ENCODE measurements at regions not wholly inside any gene's neighbourhood (a gene's known extent, or its start where the extent isn't known, plus 50 kb on each side); places are given as distances from the start of the nearest gene placed in this dataset.
"Not testable (repeated sequence)": the region's sequence is repeated elsewhere in the genome, so short reads cannot be mapped to it uniquely, and the experiment has no call there.

- H3K9me3 ChIP-seq (ENCODE audit: control insufficient read depth in 2 of 3, insufficient read depth in 1 of 3, low read length in 3 of 3), result no peaks in the 10 kb centered on the region
- no peaks in the 10 kb centered on the region for H3K27me3 ChIP-seq (ENCODE audit: control insufficient read depth, insufficient read depth, low read length)
- FAIRE-seq (no peak), DNase-seq (no peak)
- H3K36me3 ChIP-seq (ENCODE audit: control insufficient read depth in 2 of 3, insufficient read depth in 3 of 3, low read length in 3 of 3), result no peaks in the 10 kb centered on the region
- intact Hi-C loops (cut with DNase I), result no loop called here
- H3K4me1 ChIP-seq (ENCODE audit: control insufficient read depth in 2 of 3, insufficient read depth in 2 of 3, low read depth in 1 of 3, low read length in 3 of 3), result no peaks in the 10 kb centered on the region
- H3K4me3 ChIP-seq (ENCODE audit: low read length in 3 of 3), result no peak overlapping the region
- no peak overlapping the region for H3K27ac ChIP-seq (ENCODE audit: low read depth in 2 of 2, low read length in 2 of 2)
- no peak overlapping the region for H3K9ac ChIP-seq (ENCODE audit: low read length in 3 of 3)
- TF ChIP-seq, protein P1, sequence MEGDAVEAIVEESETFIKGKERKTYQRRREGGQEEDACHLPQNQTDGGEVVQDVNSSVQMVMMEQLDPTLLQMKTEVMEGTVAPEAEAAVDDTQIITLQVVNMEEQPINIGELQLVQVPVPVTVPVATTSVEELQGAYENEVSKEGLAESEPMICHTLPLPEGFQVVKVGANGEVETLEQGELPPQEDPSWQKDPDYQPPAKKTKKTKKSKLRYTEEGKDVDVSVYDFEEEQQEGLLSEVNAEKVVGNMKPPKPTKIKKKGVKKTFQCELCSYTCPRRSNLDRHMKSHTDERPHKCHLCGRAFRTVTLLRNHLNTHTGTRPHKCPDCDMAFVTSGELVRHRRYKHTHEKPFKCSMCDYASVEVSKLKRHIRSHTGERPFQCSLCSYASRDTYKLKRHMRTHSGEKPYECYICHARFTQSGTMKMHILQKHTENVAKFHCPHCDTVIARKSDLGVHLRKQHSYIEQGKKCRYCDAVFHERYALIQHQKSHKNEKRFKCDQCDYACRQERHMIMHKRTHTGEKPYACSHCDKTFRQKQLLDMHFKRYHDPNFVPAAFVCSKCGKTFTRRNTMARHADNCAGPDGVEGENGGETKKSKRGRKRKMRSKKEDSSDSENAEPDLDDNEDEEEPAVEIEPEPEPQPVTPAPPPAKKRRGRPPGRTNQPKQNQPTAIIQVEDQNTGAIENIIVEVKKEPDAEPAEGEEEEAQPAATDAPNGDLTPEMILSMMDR (IDR thresholded peaks at IDR 0.05; ENCODE audit: borderline replicate concordance, extremely low read depth, insufficient read depth), result no peak
These were observed 112.4 kb downstream of the ZNF429 start for GRCh38 chr19:21617740-21618339.

DNA sequence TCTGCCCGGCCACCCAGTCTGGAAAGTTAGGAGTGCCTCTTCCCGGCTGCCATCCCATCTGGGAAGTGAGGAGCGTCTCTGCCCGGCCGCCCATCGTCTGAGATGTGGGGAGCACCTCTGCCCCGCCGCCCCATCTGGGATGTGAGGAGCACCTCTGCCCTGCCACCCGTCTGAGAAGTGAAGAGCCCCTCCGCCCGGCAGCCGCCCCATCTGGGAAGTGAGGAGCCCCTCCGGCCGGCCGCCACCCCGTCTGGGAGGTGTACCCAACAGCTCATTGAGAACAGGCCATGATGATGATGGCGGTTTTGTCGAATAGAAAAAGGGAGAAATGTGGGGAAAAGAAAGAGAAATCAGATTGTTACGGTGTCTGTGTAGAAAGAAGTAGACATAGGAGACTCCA lies 109.4 kb downstream of the ZNF429 start:
- H3K27me3 ChIP-seq (ENCODE audit: control insufficient read depth, insufficient read depth, low read length); H3K4me3 ChIP-seq (ENCODE audit: low read length in 3 of 3); H3K9me3 ChIP-seq (ENCODE audit: control insufficient read depth in 2 of 3, insufficient read depth in 1 of 3, low read length in 3 of 3); H3K36me3 ChIP-seq (ENCODE audit: control insufficient read depth in 2 of 3, insufficient read depth in 3 of 3, low read length in 3 of 3); H3K4me1 ChIP-seq (ENCODE audit: control insufficient read depth in 2 of 3, insufficient read depth in 2 of 3, low read depth in 1 of 3, low read length in 3 of 3); H3K27ac ChIP-seq (ENCODE audit: low read depth in 2 of 2, low read length in 2 of 2); intact Hi-C loops (cut with DNase I); FAIRE-seq; H3K9ac ChIP-seq (ENCODE audit: low read length in 3 of 3): not testable (repeated sequence)
- DNase-seq, result peak in 1 of 5 donors; percentile 67

DNA sequence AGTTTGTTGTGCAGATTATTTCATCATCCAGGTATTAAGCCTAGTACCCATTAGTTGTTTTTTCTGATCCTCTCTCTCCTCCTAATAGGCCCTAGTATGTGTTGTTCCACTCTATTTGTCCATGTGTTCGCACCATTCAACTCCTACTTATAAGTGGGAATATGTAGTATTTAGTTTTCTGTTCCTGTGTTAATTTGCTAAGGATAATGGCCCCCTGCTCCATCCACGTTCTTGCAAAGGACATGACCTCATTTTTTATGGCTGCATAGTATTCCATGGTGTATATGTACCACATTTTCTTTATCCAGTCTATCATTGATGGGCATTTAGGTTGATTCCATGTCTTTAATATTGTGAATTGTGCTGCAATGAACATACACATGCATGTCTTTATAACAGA lies 107.8 kb downstream of the ZNF429 start:
- FAIRE-seq; H3K36me3 ChIP-seq (ENCODE audit: control insufficient read depth in 2 of 3, insufficient read depth in 3 of 3, low read length in 3 of 3); H3K27me3 ChIP-seq (ENCODE audit: control insufficient read depth, insufficient read depth, low read length); intact Hi-C loops (cut with DNase I); H3K4me3 ChIP-seq (ENCODE audit: low read length in 3 of 3); H3K4me1 ChIP-seq (ENCODE audit: control insufficient read depth in 2 of 3, insufficient read depth in 2 of 3, low read depth in 1 of 3, low read length in 3 of 3); H3K9ac ChIP-seq (ENCODE audit: low read length in 3 of 3); H3K27ac ChIP-seq (ENCODE audit: low read depth in 2 of 2, low read length in 2 of 2); DNase-seq; H3K9me3 ChIP-seq (ENCODE audit: control insufficient read depth in 2 of 3, insufficient read depth in 1 of 3, low read length in 3 of 3): not testable (repeated sequence)

DNA sequence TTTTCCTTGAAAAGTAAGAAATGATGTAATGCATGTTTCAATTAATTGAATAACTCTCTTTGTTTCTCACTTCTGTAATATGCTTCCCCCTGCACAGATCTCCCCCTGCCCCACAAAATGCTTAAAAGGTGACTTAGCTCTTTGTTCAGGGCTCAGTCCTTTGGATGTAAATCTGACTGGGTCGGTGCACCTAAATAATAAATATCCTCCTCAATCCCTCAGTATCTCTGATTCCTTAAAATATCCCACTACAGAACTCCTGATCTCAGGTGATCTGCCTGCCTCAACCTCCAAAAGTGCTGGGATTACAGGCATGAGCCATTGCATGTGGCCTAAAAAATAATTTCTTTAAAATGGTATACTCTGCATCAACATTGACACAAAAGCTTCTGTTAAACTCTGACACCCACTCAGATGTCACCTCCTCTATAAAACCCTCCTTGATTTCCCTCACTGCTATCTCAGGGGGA lies 107.0 kb downstream of the ZNF429 start:
- DNase-seq (no peak), FAIRE-seq (no peak)
- H3K4me3 ChIP-seq (ENCODE audit: low read length in 3 of 3), result no peak overlapping the region
- H3K27ac ChIP-seq (ENCODE audit: low read depth in 2 of 2, low read length in 2 of 2), result no peak overlapping the region
- no peaks in the 10 kb centered on the region for H3K36me3 ChIP-seq (ENCODE audit: control insufficient read depth in 2 of 3, insufficient read depth in 3 of 3, low read length in 3 of 3)
- TF ChIP-seq, protein P1 (IDR thresholded peaks at IDR 0.05; ENCODE audit: borderline replicate concordance, extremely low read depth, insufficient read depth), result no peak
- no peaks in the 10 kb centered on the region for H3K27me3 ChIP-seq (ENCODE audit: control insufficient read depth, insufficient read depth, low read length)
- no peak overlapping the region for H3K9ac ChIP-seq (ENCODE audit: low read length in 3 of 3)
- H3K4me1 ChIP-seq (ENCODE audit: control insufficient read depth in 2 of 3, insufficient read depth in 2 of 3, low read depth in 1 of 3, low read length in 3 of 3), result no peaks in the 10 kb centered on the region
- no peaks in the 10 kb centered on the region for H3K9me3 ChIP-seq (ENCODE audit: control insufficient read depth in 2 of 3, insufficient read depth in 1 of 3, low read length in 3 of 3)
- intact Hi-C loops (cut with DNase I), result no loop called here
